ENCODE measurements at regions not wholly inside any gene's neighbourhood (a gene's known extent, or its start where the extent isn't known, plus 50 kb on each side); places are given as distances from the start of the nearest gene placed in this dataset.
"Not testable (repeated sequence)": the region's sequence is repeated elsewhere in the genome, so short reads cannot be mapped to it uniquely, and the experiment has no call there.

DNA sequence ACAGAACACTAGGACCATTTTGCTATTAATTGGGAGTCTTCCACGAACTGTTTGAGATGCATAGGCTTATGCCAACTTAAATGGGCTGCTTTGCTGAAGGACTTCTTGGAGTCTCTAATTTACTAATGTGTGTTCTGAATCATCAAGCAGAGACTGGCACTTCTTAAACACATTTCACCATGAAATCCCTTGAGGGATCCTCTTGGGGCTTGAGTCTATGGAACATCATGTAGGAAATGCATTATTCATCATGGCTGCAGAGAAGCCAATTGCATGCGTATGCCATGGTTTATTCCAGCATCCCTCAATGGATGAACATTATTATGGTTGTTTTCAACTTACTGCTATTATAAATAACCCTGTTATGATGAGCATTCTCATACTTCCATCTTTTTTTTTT, 73.4 kb downstream of the FGD2 start:
- DNase-seq, result no peak

- DNase-seq, result no peak
Observed at GRCh38 chr6:37081042-37081607, 75.7 kb downstream of the FGD2 start.

GRCh38 chr6:37082390-37083130, 77.1 kb downstream of the FGD2 start:
- no peak for DNase-seq

DNA sequence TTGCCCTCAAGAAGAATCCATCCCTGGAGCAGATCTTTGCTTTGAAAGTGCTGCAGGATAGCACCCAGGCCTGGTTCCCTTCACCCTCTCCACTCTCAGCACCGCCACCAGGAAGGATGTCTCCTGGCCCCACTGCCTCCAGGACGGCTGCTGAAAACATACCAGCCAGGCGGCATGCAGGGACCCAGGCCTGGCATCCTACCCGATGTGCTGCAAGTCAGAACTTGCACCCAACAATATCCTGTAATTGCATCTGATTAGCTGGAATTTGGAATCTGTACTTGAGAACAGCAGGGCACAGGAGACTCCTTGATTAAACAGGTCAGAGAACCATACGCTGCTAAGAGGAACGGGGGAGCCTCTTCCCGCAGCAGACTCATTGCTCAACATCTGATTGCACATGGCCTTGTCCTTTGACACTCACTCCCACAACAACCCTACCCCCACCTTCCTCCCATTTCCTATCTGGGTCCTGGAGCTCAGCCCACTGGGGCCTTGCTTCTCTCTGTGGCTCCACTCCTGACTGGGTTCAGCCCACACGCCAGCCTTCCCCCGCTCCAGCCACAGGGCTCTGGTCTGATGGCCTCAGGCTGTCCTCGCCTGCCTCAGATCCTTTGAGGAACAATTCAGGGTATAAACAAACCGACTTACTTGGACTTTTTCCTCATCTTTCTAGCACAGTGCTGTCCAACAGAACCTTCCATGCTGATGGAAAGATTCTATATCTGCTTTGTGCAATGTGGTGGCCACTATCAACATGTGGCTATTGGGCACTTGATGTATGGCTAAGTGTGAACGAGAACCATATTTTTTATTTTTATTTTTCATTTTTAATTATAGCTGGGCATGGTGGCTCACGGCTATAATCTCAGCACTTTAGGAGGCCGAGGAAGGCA, 78.0 kb downstream of the FGD2 start:
- no peak for DNase-seq

DNA sequence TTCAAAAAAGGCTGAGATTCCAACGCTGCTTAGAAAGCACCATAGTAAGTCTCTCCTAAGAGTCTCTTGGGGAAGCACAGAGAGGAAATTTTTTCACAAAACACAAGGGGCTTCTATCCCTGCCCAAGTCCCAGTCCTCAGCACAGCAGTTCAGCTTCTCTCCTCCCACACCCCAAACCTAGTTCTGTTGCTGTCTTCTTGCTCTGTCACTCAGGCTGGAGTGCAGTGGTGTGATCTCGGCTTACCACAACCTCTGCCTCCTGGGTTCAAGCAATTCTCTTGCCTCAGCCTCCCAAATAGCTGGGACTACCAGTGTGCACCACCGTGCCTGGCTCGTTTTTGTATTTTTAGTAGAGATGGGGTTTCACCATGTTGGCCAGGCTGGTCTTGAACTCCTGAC, 79.2 kb downstream of the FGD2 start:
- not testable (repeated sequence) for DNase-seq

DNA sequence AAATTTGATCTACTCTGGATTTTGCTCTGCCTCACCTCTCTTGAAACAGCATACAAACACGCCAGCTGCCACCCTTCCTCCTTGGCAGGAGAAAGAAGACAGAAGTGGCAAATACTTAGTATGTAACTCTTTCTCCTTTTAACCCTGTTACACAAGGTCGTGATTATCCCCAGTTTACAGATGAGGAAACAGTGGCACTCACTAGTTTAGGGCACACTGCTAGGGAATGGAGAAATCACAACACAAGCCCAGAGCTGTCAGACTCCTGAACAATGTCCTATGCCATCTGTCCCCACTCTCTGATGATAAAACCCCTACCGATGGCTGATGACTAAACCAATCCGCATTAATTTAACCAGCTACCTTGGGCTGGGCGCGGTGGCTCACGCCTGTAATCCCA, 79.7 kb downstream of the FGD2 start:
- DNase-seq, result no peak

DNA sequence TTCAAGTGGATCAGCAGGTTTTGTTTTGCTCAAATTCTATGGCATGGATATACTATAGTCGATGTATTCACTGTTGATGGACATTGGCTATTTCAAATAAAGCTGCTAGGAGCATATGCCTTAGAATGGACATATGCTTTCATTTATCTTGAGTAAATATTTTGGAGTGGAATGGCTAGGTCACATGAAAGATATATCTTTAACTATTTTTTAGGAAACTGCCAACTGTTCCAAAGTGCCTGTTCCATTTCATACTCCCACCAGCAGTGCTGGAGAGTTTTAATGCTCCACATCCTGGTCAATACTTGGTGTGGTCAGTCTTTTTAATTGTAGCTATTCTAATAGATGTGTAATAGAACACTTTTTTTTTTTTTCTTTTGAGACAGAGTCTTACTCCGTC, 81.1 kb upstream of the PIM1 start:
- DNase-seq, result no peak

- DNase-seq, result no peak
Observed at GRCh38 chr6:37089783-37090182, 80.2 kb upstream of the PIM1 start.

- DNase-seq, result not testable (repeated sequence)
Observed at GRCh38 chr6:37091104-37091503, 78.8 kb upstream of the PIM1 start.

DNA sequence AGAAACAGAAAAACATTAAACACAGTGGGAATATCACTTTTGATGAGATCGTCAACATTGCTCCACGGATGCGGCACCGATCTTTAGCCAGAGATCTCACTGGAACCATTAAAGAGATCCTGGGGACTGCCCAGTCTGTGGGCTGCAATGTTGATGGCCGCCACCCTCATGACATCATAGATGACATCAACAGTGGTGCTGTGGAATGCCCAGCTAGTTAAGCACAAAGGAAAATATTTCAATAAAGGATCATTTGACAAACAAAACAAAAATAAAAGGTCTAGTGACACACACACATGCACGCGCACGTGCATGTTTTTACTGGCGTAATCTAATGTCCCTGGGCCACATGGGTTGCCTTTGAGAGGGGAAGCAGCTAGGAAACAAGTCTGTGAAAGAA, 78.4 kb upstream of the PIM1 start:
- DNase-seq, result not testable (repeated sequence)

DNA sequence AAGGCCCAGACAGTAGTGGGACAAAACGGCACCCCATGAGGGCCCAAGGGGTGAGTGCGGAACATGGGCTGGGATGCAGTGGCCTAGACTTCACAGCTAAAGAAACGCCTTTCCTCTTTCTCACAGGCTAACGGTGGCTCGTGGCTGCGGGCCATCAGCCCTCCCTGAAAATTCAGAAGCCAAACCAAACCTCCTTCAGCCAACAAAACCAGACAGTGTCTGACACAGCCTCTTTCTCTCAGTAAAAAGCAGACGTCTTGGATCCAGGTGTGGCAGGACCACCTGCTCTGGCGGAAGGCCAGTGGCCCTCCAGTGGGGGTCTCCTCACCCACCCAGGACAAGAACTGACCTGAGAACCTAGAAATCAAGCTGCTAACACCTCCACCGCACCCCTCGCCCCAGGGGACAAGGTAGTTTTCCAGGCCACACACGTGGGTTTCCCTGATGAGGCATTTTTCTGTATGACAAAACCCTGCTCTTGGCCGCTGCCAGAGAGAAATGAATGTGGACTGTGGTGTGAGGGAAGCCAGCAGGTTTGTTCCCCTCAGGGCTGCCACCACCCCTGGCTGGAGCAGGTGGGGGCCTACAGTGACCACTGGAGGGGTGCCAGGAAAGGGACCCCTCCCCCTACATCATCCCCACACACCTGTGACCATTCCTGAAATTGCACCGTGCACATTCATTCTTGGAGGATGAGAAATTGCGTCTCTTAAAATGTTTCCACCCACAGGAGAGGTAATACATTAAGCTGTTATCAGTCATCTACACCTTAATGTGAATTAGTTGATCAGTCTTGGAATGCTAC, 76.8 kb upstream of the PIM1 start:
- no peak for DNase-seq

DNA sequence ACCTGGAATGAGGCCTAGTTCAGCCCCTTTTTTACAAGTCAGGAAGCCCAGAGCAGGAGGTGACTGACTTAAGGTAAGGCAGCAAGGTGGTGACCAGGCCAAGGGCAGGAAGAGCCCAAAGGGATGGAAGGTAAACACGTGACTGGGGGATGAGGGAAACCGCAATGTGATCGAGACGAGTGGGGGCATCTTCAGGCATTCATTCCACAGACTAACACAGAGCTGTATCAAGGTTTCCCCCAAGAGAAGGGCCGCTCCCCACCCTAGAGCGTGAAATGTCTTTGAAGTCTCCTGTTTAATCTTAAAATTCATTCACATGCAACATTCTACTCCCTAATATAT, 76.3 kb upstream of the PIM1 start:
- DNase-seq, result no peak

GRCh38 chr6:37095997-37096396, 74.0 kb upstream of the PIM1 start:
- DNase-seq, result no peak

DNA sequence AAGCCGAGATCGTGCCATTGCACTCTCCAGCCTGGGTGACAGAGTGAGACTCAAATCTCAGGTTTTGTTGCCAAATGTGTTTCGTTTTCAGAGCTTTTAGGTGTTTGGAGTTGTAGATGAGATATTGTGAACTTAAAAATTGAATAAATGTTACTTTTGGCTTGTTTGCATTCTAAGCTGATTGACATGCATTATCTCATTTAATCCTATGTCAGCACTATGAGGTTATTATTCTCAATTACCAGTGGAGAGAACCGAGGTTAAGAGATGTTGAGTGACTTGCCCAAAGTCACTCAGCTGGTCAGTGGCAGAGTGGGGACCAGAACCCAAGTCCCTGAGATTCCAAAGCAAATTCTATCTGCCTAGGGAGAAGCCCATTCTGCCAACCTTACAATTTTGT, 72.6 kb upstream of the PIM1 start:
- DNase-seq, result no peak

- no peak for DNase-seq
Observed at GRCh38 chr6:37099442-37099841, 70.5 kb upstream of the PIM1 start.

- no peak for DNase-seq
Observed at GRCh38 chr6:37100745-37101144, 69.2 kb upstream of the PIM1 start.

DNA sequence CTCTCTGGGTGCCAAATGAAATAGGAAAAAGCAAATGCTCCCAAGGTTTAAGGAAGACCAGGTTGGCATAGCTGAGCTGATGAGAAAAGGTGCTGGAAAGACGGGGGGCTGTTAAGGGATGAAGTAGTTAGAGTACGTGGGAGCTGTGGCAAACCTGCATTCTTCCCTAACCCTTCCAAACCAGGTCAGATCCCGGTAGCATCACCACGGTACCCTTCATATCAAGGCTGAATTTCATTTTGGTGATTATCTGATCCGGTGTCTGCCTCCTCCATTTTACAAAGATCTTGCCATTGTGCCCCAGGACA, 68.0 kb upstream of the PIM1 start:
- DNase-seq, result no peak

GRCh38 chr6:37102299-37103168, 67.4 kb upstream of the PIM1 start:
- DNase-seq, result peak; percentile 93

DNA sequence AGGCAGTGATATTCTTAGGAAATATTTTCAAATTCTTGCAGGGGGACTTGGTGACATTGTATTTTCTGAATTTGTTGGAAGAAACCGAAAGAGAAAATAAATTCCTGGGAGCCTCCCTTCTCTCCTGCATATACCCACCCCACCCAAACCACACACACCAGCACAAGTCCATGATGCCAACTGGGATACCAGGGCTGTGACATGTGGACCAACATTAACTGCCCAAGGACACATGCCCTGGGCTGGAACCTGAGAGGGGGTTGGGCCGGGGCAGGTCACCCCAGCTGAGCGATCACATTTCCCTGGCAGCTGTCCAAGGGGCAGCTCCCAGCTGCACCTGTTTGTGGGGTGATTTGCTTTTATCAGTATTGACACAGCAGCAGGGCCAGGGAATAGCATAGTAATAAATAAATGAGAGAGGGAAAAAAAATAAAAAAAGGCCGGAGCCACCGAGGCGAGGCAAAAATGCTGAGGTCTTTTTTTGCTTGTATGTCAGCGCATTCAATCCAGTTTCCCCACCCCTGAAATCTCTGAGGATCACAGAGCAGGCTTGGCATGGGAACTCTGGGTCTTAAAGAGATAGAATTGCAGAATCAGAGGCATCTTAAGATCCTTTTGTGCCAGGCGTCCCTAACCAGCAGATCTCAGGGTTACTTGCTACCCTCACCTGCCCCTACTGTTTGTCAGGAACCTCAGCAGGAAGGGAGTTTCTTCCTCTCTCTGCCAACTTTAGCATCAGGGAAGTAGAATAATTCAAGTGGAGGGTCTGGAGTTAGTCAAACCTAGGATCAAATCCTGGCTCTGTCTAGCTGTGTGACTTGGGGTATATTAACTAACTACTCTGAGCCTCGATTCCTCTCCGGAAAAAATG, 66.5 kb upstream of the PIM1 start:
- peak; percentile 67 for DNase-seq

DNA sequence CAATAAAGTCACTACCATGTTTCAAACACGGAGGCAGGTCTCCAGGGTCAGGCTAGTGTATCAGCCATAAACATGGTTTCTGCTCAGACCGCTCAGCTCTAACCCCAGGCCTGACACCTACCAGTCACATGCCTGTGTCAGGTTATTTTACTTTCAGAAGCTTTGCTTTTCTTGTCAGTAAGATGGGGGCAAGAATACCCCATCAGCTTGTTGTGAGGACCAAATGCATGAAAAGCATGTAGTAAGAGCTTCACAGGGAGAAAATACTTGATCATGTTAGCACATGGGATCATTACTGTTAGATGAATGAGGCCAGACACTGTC, 65.2 kb upstream of the PIM1 start:
- no peak for DNase-seq
